ENCODE measurements at regions not wholly inside any gene's neighbourhood (a gene's known extent, or its start where the extent isn't known, plus 50 kb on each side); places are given as distances from the start of the nearest gene placed in this dataset.

- TF ChIP-seq CTCF (IDR thresholded peaks at IDR 0.05; ENCODE audit: low read depth, low read length): no peak
- TF ChIP-seq EZH2phosphoT487 (IDR thresholded peaks at IDR 0.05; ENCODE audit: low read depth): no peak
Observed at GRCh38 chr6:6491761-6492160, 96.8 kb upstream of the LY86 start.
